OCI-LY7 (cell line): ENCODE measurements at regions not wholly inside any gene's neighbourhood (a gene's known extent, or its start where the extent isn't known, plus 50 kb on each side); places are given as distances from the start of the nearest gene placed in this dataset.

ENCODE experiments used
- CTCF ChIP-seq: fragments of 200-600 bp; sonication (generic); conservative IDR thresholded peaks from 2 replicates; pipeline ENCODE4 v1.5.1; 2014; ENCODE audit warnings: mild to moderate bottlenecking, antibody characterized with exemption, low read length, moderate library complexity, mixed read lengths
- EZH2phosphoT487 ChIP-seq: fragments of 200-600 bp; sonication (generic); IDR thresholded peaks from 2 replicates; pipeline ENCODE4 v1.6.1; 2018; ENCODE audit warnings: low read depth, borderline replicate concordance, mild to moderate bottlenecking, mixed run types, antibody characterized with exemption, low read length, moderate library complexity, mixed read lengths

- TF ChIP-seq CTCF, result no peak
- no peak for TF ChIP-seq EZH2phosphoT487
Measured at GRCh38 chr11:32305460-32305859, 129.9 kb downstream of the WT1 start.
